Brain pericyte (primary cell): ENCODE measurements at regions not wholly inside any gene's neighbourhood (a gene's known extent, or its start where the extent isn't known, plus 50 kb on each side); places are given as distances from the start of the nearest gene placed in this dataset.

ENCODE experiments used
- DNase-seq: peaks from one replicate; pipeline ENCODE4 v3.0.0-alpha.2; 2012; ENCODE audit warnings: low read depth, low spot score

DNA sequence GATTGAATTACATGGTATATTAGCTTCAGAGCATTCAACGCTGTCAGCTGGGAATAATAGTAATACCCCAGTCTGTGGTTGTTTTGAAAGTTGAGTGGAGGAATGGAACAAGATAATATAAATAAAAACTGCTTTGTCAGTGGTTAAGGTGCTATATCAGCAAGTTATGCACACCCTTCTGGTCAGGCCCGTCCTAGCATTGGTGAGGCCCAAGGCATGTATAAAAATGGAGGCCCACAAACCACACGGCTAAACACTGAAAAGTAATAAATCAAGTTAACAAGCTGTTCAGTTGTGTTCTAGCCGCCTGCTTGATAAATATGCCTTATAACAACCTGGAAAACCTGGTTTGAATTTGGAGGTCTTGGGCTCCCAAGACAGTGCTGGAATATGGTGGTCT lies 77.4 kb downstream of the PSMG1 start:
- DNase-seq = no peak

- no peak for DNase-seq
Observed at GRCh38 chr21:39105341-39105765, 77.9 kb downstream of the PSMG1 start.

DNA sequence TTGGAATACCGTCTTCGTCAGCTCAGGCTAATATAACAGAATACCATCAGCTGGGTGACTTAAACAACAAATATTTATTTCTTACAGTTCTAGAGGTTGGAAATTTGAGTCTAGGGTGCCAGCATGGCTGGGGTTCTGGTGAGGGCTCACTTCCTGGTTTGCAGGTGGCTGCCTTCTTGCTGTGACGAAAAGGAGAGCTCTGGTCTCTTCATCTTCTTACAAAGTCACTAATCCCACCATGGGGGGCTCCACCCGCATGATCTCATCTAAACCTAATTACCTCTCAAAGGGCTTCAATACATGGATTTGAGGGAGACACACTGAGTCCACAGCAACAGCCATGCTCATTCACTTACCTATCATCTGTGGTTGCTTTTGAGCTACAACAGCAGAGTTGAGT lies 78.3 kb downstream of the PSMG1 start:
- no peak for DNase-seq

GRCh38 chr21:39103689-39104088 lies 79.6 kb downstream of the PSMG1 start:
- DNase-seq = no peak

DNA sequence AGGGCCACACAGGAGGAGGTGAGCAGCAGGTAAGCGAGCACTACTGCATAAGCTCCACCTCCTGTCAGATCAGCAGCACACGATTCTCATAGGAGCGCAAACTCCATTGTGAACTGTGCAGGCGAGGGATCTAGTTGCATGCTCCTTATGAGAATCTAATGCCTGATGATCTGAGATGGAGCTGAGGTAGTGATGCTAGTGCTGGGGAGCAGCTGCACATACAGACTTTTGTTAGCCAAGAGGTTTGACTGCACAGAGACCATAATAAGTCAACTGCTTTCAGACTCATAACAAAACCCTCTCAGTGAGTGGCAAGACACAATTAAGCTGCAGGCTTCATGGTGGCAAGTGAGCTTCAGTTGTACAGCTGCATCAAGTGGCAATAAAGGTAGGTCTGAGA lies 83.4 kb downstream of the PSMG1 start:
- no peak for DNase-seq

DNA sequence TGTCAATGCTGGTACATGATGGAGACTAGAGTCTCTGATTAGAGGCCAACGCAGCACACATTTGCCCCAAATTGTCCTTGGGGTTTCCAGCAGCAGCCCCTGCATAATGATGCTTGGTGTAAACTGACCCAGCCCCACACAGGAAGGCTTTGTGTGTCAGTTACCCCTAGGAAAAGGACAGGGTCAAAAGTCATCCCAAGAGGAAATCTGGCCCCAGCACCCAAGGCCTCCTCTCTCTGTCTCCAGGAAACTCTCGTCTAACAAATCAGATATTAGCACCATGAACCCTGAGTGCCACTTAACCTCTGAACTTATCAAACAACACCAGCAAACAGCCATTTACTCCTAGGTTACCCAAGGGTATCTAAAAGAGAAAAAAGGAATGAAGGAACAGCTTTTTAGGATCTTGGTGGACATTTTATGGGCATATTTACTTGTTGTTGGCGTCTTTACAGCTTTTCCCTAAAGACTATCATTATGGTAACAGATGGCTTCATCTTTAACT lies 84.5 kb downstream of the PSMG1 start:
- DNase-seq = no peak

DNA sequence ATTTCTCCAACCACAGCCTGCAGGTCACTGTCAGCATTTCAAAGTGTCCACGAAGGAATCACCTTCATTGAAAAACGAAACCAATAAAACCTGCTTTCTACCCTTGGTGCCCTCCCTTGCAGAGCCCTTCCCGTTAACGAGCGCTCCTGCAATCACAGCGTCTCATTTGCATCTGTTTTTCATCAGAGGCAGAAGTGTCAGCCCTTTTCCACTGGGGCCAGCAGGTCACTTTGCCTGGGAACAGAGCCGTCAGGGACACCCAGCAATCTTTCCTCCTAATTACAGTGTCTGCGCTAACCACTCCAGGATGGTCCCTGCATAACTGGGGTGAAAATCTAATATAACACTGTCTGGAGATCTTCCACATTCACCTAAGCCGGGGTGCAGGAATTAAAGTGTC lies 85.3 kb downstream of the PSMG1 start:
- DNase-seq = no peak

- no peak for DNase-seq
Observed at GRCh38 chr21:39097335-39097861, 85.9 kb downstream of the PSMG1 start.

DNA sequence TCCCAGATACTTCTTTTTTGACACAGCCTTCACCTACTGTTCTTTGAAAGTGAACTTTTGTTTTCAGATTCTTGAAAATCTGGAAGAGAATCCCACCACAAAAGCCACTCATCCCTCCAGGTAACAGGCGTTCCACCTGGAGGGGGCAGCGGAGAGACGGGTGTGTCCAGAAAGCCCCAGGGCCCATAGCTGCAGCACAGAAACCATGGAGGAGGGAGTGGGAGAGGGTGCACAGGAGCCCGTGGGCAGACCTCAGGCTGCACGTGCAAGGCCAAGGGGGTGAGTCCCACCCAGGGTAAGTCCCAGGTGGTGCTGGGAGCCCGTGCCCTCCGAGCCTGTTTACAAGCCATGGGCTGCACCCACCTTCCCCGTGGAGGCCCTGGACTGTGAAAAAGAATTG lies 86.5 kb downstream of the PSMG1 start:
- DNase-seq = no peak

DNA sequence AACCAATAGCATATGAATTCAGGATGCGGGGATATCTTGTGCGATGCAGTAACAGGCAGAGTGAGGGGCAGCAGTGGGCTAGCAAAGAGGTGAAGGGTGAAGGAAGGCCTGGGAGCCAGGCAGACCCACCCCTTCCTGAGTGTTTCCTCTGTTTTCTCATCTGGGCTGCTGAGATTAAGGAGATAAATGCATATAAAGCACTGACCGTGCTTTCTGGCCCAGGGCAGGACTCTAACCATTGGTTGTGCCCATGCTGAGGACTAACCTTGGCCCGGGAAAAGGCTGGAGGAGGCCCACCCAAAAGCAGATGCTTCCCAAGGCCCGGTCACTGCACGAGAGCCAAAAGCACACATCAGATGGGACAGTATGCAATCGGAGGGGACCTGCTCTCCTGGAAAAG lies 87.6 kb downstream of the PSMG1 start:
- DNase-seq = no peak

- no peak for DNase-seq
Observed at GRCh38 chr21:39094847-39095579, 88.2 kb downstream of the PSMG1 start.

DNA sequence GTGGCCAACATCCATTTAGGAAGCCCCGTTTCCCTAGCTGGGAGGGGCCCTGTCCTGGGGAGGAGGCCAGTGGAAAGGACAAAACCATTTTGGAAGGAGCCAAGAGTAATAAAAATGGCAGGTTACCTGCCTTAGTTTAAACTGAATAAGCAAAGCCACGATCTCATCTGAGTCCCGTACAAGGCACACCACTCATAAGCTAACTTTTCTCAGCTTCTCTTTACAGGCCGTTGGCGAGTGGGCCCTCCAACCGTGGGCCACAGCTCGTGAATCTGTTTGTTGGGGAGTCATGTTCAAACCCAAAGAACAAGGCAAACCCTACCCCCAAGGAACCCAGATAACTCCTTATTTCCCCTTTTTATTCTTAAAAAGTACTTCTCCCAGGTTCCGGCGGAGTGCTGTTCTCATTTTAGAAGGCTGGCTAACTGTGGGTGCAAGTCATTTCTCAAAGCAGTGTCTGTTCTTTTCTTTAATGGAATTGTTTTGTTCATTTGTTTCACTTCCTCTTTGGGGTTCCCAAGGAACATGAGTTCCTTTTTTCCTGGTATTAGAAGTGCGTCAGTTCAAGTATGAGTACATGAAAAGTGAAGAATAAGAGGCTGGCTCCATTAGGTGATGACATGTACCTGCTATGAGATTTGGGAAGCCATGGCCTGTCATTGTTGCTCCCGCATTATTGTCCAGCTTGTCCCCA lies 89.0 kb downstream of the PSMG1 start:
- no peak for DNase-seq

DNA sequence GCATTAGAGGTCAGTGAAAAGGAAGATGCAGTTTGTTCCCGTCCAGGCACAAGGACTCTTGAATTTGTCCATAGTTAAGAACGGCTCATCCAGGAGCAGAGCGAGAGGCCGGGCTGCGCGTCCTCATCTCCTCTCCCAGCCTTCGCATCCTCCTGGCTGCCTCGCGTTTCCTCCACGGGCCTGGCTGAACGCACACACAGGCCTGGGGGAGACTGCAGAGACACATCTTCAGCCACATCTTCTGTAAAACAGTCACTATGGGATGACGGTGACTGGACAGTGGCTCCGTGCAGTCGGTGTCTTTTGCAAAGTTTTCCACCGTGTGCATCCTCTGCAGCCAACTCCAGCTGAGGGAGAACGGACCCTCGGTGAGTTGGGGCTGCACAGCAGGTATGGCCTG lies 89.7 kb downstream of the PSMG1 start:
- DNase-seq = no peak

- DNase-seq = no peak
Observed at GRCh38 chr21:39088831-39089380, 94.3 kb downstream of the PSMG1 start.

GRCh38 chr21:39088031-39088370 lies 95.2 kb downstream of the PSMG1 start:
- no peak for DNase-seq

DNA sequence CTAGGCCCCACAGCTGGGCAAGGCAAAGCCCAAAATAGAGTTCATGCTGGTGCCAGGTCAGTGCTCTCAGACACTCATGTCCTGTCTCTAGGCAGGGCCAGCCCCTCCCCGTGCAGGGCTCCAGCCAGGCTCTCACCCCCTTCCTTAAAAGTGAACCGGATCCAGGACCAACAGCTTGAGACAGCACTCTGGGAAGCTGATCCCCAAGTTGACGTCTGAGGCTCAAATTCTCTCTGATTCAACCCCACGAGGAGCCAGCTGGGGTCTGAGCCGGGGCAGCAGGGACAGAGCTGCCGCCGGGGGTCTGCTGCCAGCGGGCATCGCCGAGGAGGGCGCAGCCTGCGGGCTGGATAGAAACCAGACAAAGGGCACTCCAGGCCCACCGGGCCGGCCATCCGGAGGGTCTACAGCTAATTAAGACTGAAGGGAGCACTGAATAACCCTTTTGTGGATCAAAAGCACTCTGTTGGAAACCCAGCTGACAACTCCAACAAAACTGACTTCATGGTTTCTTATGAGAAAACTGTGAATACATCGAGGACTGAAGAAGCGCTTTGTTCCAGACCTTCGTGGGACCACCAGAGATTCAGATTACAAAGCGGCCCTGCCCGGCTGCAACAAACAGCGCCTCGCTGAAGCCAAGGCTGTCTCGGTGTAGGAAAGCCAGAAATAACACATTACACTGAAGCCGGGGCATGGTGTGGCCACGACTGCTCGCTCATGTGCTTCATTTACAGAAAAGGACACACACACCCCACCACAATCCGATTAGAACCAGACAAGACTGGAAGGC lies 95.8 kb downstream of the PSMG1 start:
- DNase-seq = no peak

DNA sequence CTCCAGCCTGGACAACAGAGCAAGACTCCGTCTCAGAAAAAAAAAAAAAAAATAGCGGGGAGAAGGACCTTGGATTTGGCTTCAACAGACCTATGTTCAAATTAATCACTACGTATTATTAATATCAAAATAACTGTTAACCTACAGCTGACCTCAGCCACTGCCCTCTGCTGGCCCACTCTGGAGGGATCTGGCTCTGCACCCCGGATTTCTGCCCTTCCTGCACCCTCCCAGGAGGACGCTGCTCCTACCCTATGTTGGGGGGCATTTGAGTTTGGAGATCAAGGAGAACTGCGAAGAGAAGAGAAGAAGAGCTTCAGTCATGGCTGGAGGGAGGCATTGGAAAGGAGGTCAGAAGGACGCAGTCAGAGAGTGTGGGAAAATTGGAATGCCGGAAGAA lies 96.7 kb downstream of the PSMG1 start:
- no peak for DNase-seq

- DNase-seq = no peak
Observed at GRCh38 chr21:39085843-39086405, 97.3 kb downstream of the PSMG1 start.

- no peak for DNase-seq
Observed at GRCh38 chr21:39084979-39085729, 98.1 kb downstream of the PSMG1 start.

DNA sequence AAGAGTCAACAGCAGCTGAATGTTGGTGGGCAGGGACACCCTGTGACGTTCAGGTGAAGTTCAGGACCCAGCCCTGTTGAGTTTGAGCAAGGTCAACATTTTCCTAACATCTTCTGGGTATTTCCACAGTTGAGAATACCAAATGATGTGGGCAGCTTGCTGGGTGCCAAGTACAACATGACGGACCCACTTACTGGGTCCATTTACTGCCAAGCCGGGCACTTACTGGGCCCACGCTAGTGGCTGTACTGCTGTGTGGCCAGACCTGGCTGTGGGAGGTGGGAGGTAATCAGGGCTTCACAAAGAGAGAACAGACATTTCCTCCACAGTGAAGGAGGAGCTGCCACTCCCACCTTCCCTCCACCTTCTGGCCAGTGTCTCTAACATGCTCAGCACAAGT lies 99.2 kb downstream of the PSMG1 start:
- DNase-seq = no peak
